OCI-LY3 (cell line): ENCODE measurements at regions not wholly inside any gene's neighbourhood (a gene's known extent, or its start where the extent isn't known, plus 50 kb on each side); places are given as distances from the start of the nearest gene placed in this dataset.

Experiments used
- H2AFZ ChIP-seq: fragments of 200-600, 300-600 bp; shearing (Covaris generic); 2 replicates; pipeline ENCODE4 v1.6.0; 2014; ENCODE audit warnings: antibody characterized with exemption, low read depth, low read length
- H3K27ac ChIP-seq: fragments of 200-600, 300-600 bp; sonication (generic); 2 replicates; pipeline ENCODE4 v1.5.1; 2014; ENCODE audit warnings: mild to moderate bottlenecking, low read length, moderate library complexity, mixed read lengths
- H3K27me3 ChIP-seq: fragments of 200-600, 300-600 bp; sonication (generic); 2 replicates; pipeline ENCODE4 v1.6.1; 2014; ENCODE audit warnings: low read depth, low read length, mixed read lengths
- H3K36me3 ChIP-seq: fragments of 200-600, 300-600 bp; sonication (generic); replicated peaks from 2 replicates; pipeline ENCODE3; 2014; ENCODE audit warnings: low read depth, low read length, mixed read lengths
- H3K4me1 ChIP-seq: fragments of 300-600, 200-600 bp; sonication (generic); 2 replicates; pipeline ENCODE4 v1.6.1; 2014; ENCODE audit warnings: low read length, mixed read lengths
- H3K4me2 ChIP-seq: fragments of 200-600, 300-600 bp; sonication (generic); 2 replicates; pipeline ENCODE4 v1.6.1; 2014; ENCODE audit warnings: low read length, mixed read lengths
- H3K4me3 ChIP-seq: fragments of 300-600, 200-600 bp; sonication (generic); 2 replicates; pipeline ENCODE4 v1.5.1; 2014; ENCODE audit warnings: antibody characterized with exemption, mild to moderate bottlenecking, low read length, moderate library complexity
- H3K79me2 ChIP-seq: fragments of 300-600, 200-600 bp; shearing (Covaris generic); 2 replicates; pipeline ENCODE4 v1.6.1; 2014; ENCODE audit warnings: mild to moderate bottlenecking, low read length, mixed read lengths
- H3K9ac ChIP-seq: fragments of 300-600, 200-600 bp; shearing (Covaris generic); 2 replicates; pipeline ENCODE4 v1.6.0; 2014; ENCODE audit warnings: mild to moderate bottlenecking, low read length, moderate library complexity
- H3K9me3 ChIP-seq: fragments of 200-600, 300-600 bp; shearing (Covaris generic); 2 replicates; pipeline ENCODE4 v1.6.1; 2014; ENCODE audit warnings: low read length, mixed read lengths; ENCODE audit not compliant: insufficient read depth
- H4K20me1 ChIP-seq: fragments of 200-600, 300-600 bp; sonication (generic); 2 replicates; pipeline ENCODE4 v1.6.1; 2016; ENCODE audit warnings: low read length, mixed read lengths; ENCODE audit not compliant: insufficient read depth
- EZH2phosphoT487 ChIP-seq: fragments of 200-600 bp; shearing (Covaris generic); IDR thresholded peaks from 2 replicates; pipeline ENCODE4 v1.6.1; 2018; ENCODE audit warnings: antibody characterized with exemption, mixed run types, low read depth
- TF ChIP-seq, protein P1 (sequence below): fragments of 200-600, 300-600 bp; sonication (generic); IDR thresholded peaks from 2 replicates; pipeline ENCODE4 v1.5.1; 2014; ENCODE audit warnings: antibody characterized with exemption, low read length, low read depth

- no peak overlapping the region for H3K27ac ChIP-seq
- H3K79me2 ChIP-seq: no peaks in the 10 kb centered on the region
These were observed 482.2 kb upstream of the CFAP20DC start for GRCh38 chr3:59531994-59532393.

DNA sequence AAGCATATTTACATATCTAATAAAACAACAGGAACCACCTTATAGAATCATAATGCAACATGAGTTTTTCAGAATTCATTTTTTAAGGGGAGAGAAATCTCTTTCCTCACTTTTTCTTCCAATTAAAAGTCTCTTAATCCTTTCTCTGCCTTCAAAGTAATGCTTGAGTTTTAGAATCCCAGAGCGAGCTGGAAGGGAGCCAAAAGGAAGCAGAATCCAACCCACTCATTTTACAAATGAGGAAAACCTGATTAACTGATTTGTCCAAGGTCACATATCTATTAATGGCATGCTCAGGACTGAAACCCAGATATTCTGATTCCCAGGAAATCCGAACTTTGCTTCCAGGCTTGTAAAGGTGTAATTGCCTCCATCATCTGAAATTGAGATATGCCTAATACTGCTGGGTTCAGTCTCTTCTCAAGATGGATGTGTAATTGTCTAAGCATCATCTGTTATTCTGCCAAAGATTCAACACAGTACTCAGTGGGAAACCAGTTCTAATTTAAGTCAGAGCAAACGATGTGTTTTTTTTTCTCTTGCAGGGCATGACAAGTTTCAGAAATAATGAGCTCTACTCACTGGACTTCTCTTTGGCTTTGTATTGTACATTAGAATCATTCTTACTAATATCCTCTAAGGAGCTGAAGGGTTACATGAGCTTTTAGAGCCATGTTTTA is 481.4 kb upstream of the CFAP20DC start:
- no peak overlapping the region for H3K27ac ChIP-seq
- no peak overlapping the region for H3K9ac ChIP-seq
- no peak overlapping the region for H3K4me3 ChIP-seq
- peaks cover 12% of the 10 kb centered on the region for H3K4me1 ChIP-seq
- TF ChIP-seq, protein P1, sequence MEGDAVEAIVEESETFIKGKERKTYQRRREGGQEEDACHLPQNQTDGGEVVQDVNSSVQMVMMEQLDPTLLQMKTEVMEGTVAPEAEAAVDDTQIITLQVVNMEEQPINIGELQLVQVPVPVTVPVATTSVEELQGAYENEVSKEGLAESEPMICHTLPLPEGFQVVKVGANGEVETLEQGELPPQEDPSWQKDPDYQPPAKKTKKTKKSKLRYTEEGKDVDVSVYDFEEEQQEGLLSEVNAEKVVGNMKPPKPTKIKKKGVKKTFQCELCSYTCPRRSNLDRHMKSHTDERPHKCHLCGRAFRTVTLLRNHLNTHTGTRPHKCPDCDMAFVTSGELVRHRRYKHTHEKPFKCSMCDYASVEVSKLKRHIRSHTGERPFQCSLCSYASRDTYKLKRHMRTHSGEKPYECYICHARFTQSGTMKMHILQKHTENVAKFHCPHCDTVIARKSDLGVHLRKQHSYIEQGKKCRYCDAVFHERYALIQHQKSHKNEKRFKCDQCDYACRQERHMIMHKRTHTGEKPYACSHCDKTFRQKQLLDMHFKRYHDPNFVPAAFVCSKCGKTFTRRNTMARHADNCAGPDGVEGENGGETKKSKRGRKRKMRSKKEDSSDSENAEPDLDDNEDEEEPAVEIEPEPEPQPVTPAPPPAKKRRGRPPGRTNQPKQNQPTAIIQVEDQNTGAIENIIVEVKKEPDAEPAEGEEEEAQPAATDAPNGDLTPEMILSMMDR: no peak
- TF ChIP-seq EZH2phosphoT487: no peak
- H4K20me1 ChIP-seq: no peaks in the 10 kb centered on the region
- H3K4me2 ChIP-seq: no peak overlapping the region
- H3K79me2 ChIP-seq: no peaks in the 10 kb centered on the region
- no peaks in the 10 kb centered on the region for H3K27me3 ChIP-seq
- H3K36me3 ChIP-seq: no peaks in the 10 kb centered on the region
- no peak overlapping the region for H2AFZ ChIP-seq
- H3K9me3 ChIP-seq: no peaks in the 10 kb centered on the region

More at GRCh38 chr3:59531994-59532393, 482.2 kb upstream of the CFAP20DC start:
- H4K20me1 ChIP-seq: no peaks in the 10 kb centered on the region
- H3K4me1 ChIP-seq: peaks cover 6% of the 10 kb centered on the region
- no peaks in the 10 kb centered on the region for H3K36me3 ChIP-seq
- TF ChIP-seq EZH2phosphoT487: no peak
- TF ChIP-seq, protein P1: no peak
- no peaks in the 10 kb centered on the region for H3K27me3 ChIP-seq
- no peak overlapping the region for H3K4me3 ChIP-seq
- no peak overlapping the region for H2AFZ ChIP-seq
- H3K9ac ChIP-seq: no peak overlapping the region
- no peak overlapping the region for H3K4me2 ChIP-seq
- H3K9me3 ChIP-seq: no peaks in the 10 kb centered on the region

- TF ChIP-seq, protein P1: no peak
- TF ChIP-seq EZH2phosphoT487: no peak
- no peak overlapping the region for H3K4me3 ChIP-seq
- no peaks in the 10 kb centered on the region for H4K20me1 ChIP-seq
- no peaks in the 10 kb centered on the region for H3K9me3 ChIP-seq
- no peaks in the 10 kb centered on the region for H3K36me3 ChIP-seq
- no peak overlapping the region for H3K4me2 ChIP-seq
- no peak overlapping the region for H3K9ac ChIP-seq
- no peak overlapping the region for H2AFZ ChIP-seq
- no peaks in the 10 kb centered on the region for H3K79me2 ChIP-seq
- no peak overlapping the region for H3K27ac ChIP-seq
- peaks cover 12% of the 10 kb centered on the region for H3K4me1 ChIP-seq
- H3K27me3 ChIP-seq: no peaks in the 10 kb centered on the region
These were observed 478.4 kb upstream of the CFAP20DC start for GRCh38 chr3:59528251-59528650.

DNA sequence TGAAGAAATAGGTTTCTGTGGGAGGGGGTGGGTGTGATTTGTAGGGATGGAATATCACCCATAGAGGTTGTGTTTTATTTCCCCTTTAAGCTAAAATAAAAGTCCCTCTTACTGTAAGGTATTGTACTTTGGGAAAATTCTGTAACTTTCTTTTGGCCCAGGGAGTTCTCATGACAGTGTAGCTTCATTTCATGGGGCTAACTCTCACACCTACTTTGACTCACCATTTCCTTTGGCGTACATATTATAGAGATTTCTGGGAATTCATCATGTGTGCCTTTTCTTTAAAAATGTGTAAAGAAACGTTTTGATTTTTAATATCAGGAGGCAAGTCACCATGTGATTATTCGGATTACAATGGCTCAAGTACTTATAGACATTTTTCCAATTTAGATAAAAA is 477.7 kb upstream of the CFAP20DC start:
- TF ChIP-seq EZH2phosphoT487: no peak
- TF ChIP-seq, protein P1: no peak
- H3K36me3 ChIP-seq: no peaks in the 10 kb centered on the region
- H3K27ac ChIP-seq: no peak overlapping the region

More for the DNA sequence above, 477.7 kb upstream of the CFAP20DC start:
- no peak overlapping the region for H2AFZ ChIP-seq
- no peak overlapping the region for H3K9ac ChIP-seq
- H3K9me3 ChIP-seq: no peaks in the 10 kb centered on the region
- H3K4me2 ChIP-seq: no peak overlapping the region
- peaks cover 12% of the 10 kb centered on the region for H3K4me1 ChIP-seq
- H3K27me3 ChIP-seq: no peaks in the 10 kb centered on the region
- H3K4me3 ChIP-seq: no peak overlapping the region
- no peaks in the 10 kb centered on the region for H3K79me2 ChIP-seq
- no peaks in the 10 kb centered on the region for H4K20me1 ChIP-seq
